ENCODE measurements at regions not wholly inside any gene's neighbourhood (a gene's known extent, or its start where the extent isn't known, plus 50 kb on each side); places are given as distances from the start of the nearest gene placed in this dataset.

- no peak for TF ChIP-seq GATA2 (IDR thresholded peaks at IDR 0.05; ENCODE audit: low read depth, low read length)
- no peak for TF ChIP-seq GATA3 (IDR thresholded peaks at IDR 0.05; ENCODE audit: low read depth, low read length)
Observed at GRCh38 chr13:33445024-33445423, 159.5 kb upstream of the STARD13 start.
